PC-3 (cell line): ENCODE measurements at regions not wholly inside any gene's neighbourhood (a gene's known extent, or its start where the extent isn't known, plus 50 kb on each side); places are given as distances from the start of the nearest gene placed in this dataset.

Source experiments
- ATAC-seq: fragments of 200-7000 bp; cut with Tn5 transposase; 2 replicates; pipeline ENCODE4 v1.9.1; 2020; ENCODE audit warnings: mild to moderate bottlenecking, moderate library complexity
- BruUV-seq: library from RNA; stranded (reverse); fragments of 400-500 nt; replicated peaks from 2 replicates; lab custom pipeline; 2021; lab: Mats Ljungman, UMichigan
- CTCF ChIA-PET: fragments of 300-600 bp; sonication (Branson Sonifier 250); formaldehyde crosslinking; loops from one replicate; lab custom pipeline; 2022; ENCODE audit warnings: antibody characterized with exemption; lab: Charles Lee
- POLR2A ChIA-PET: fragments of 300-600 bp; sonication (Branson Sonifier 250); formaldehyde crosslinking; loops from one replicate; lab custom pipeline; 2022; ENCODE audit warnings: antibody characterized with exemption; ENCODE audit not compliant: unreplicated experiment; lab: Charles Lee
- DNase-seq: peaks from one replicate; pipeline ENCODE4 v3.0.0-alpha.2; 2015
- H2AFZ ChIP-seq: fragments of 300-600 bp; sonication (generic); 2 replicates; pipeline ENCODE4 v1.6.0; 2016; ENCODE audit warnings: antibody characterized with exemption, low read length
- H3F3A ChIP-seq: fragments of 300-600 bp; sonication (generic); one replicate; pipeline ENCODE4 v1.6.0; 2017; ENCODE audit warnings: antibody characterized with exemption, low read length, control low read depth, mild to moderate bottlenecking; ENCODE audit not compliant: unreplicated experiment
- H3K27ac ChIP-seq: fragments of 300-600 bp; sonication (generic); 2 replicates; pipeline ENCODE4 v1.5.1; 2016; ENCODE audit warnings: mild to moderate bottlenecking, low read length
- H3K27me3 ChIP-seq: fragments of 300-600 bp; sonication (generic); 2 replicates; pipeline ENCODE4 v1.6.1; 2016; ENCODE audit warnings: low read length, mixed read lengths
- H3K36me3 ChIP-seq: fragments of 300-600 bp; sonication (generic); 2 replicates; pipeline ENCODE4 v1.6.1; 2016; ENCODE audit warnings: low read depth, mixed run types, low read length, mixed read lengths
- H3K4me1 ChIP-seq: fragments of 300-600 bp; sonication (generic); 2 replicates; pipeline ENCODE4 v1.5.1; 2016; ENCODE audit warnings: low read length; ENCODE audit not compliant: insufficient read depth
- H3K4me2 ChIP-seq: fragments of 300-600 bp; sonication (generic); 2 replicates; pipeline ENCODE4 v1.6.0; 2016; ENCODE audit warnings: low read length
- H3K4me3 ChIP-seq: fragments of 300-600 bp; sonication (generic); 2 replicates; pipeline ENCODE4 v1.5.1; 2016; ENCODE audit warnings: mild to moderate bottlenecking, low read length, mixed read lengths
- H3K79me2 ChIP-seq: fragments of 300-600 bp; sonication (generic); 2 replicates; pipeline ENCODE4 v1.6.1; 2017; ENCODE audit warnings: low read length, mixed read lengths
- H3K9ac ChIP-seq: fragments of 300-600 bp; sonication (generic); 2 replicates; pipeline ENCODE4 v1.6.0; 2016; ENCODE audit warnings: mild to moderate bottlenecking, low read length
- H3K9me2 ChIP-seq: fragments of 300-600 bp; sonication (generic); replicated peaks from 2 replicates; pipeline ENCODE4 v1.6.1; 2016; ENCODE audit warnings: mixed run types, low read length, mixed read lengths
- H3K9me3 ChIP-seq: fragments of 300-600 bp; sonication (generic); 2 replicates; pipeline ENCODE4 v1.6.1; 2016; ENCODE audit warnings: low read length, mixed read lengths
- H4K20me1 ChIP-seq: fragments of 300-600 bp; sonication (generic); 2 replicates; pipeline ENCODE4 v1.6.1; 2016; ENCODE audit warnings: low read length, mixed read lengths
- CTCF ChIP-seq: fragments of 300-600 bp; sonication (generic); conservative IDR thresholded peaks from 2 replicates; pipeline ENCODE4 v1.5.1; 2017; ENCODE audit warnings: antibody characterized with exemption, low read depth, mild to moderate bottlenecking, low read length
- EZH2 ChIP-seq: fragments of 300-600 bp; sonication (generic); IDR thresholded peaks from one replicate; pipeline ENCODE4 v1.6.1; 2017; ENCODE audit warnings: antibody characterized with exemption, mild to moderate bottlenecking, low read length; ENCODE audit not compliant: unreplicated experiment
- EZH2phosphoT487 ChIP-seq: fragments of 300-600 bp; sonication (generic); IDR thresholded peaks from 2 replicates; pipeline ENCODE4 v1.6.1; 2018; ENCODE audit warnings: mild to moderate bottlenecking, antibody characterized with exemption, low read length, borderline replicate concordance
- intact Hi-C: fragments of 100-400 bp; cut with micrococcal nuclease; formaldehyde crosslinking; loops from 2 replicates; pipeline ENCODE4 v1.9.0; 2023

DNA sequence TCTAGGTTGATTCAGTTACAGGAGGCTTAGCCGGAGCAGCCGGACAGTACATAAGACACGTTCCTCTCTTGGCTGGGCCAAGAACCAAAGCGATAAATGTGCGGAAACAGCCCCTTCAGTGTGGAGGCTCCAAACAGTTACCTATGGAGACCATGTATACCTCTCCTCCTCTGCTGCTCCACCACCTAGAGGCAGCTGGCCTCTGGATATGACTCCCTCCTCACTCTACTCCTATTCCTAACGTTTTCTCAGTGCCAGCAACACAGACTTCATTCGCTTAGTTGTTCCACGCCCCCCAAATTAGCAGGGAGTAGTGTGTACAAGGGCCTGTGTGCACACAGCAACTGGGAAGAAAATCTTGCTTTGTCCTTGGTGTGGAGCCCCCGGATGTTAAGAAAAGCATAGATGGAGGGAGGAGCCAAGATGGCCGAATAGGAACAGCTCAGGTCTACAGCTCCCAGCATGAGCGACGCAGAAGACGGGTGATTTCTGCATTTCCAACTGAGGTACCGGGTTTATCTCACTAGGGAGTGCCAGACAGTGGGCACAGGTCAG, 362.3 kb upstream of the KIRREL3 start:
- ATAC-seq: no peak
- H3K9me3 ChIP-seq: no peaks in the 10 kb centered on the region
- POLR2A ChIA-PET: no interaction called here

DNA sequence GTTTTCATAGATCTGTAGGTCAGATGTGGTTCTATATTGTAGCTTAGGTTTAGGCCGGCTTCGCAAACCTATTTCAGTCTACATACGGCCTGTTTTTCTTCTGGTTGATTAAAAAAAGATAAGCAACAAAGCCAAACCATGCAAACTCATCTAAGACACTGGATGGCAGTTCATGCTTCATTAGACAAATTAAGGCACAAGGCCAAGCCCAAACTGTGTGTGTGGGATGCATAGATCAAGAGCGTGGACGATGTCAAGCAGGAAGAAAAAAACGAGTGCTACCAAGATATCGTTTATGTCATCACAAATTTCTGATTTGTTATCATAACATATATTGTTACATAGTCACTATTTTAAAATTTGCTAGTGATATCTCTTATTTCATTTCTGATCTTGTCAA, 357.6 kb upstream of the KIRREL3 start:
- intact Hi-C loops: no loop called here
- no peak for DNase-seq
- POLR2A ChIA-PET: no interaction called here
- no peak overlapping the region for H3K27ac ChIP-seq
- TF ChIP-seq EZH2 (no peak), CTCF (no peak), EZH2phosphoT487 (no peak)
- H3F3A ChIP-seq: no peaks in the 10 kb centered on the region
- no peaks in the 10 kb centered on the region for H4K20me1 ChIP-seq
- no peaks in the 10 kb centered on the region; the same call in 1 of the 2 replicates for H3K9me2 ChIP-seq
- H3K9me3 ChIP-seq: no peaks in the 10 kb centered on the region
- BruUV-seq: no TSS peak
- H3K36me3 ChIP-seq: no peaks in the 10 kb centered on the region
- H3K79me2 ChIP-seq: no peaks in the 10 kb centered on the region
- no peak for ATAC-seq
- no peak overlapping the region for H2AFZ ChIP-seq
- H3K9ac ChIP-seq: no peak overlapping the region
- CTCF ChIA-PET: no interaction called here
- no peak overlapping the region for H3K4me3 ChIP-seq
- H3K27me3 ChIP-seq: peaks cover 27% of the 10 kb centered on the region
- no peaks in the 10 kb centered on the region for H3K4me1 ChIP-seq
- H3K4me2 ChIP-seq: no peak overlapping the region

More for the DNA sequence above, 362.3 kb upstream of the KIRREL3 start:
- H3F3A ChIP-seq: no peaks in the 10 kb centered on the region
- H3K4me2 ChIP-seq: no peak overlapping the region
- H3K9ac ChIP-seq: no peak overlapping the region
- H4K20me1 ChIP-seq: no peaks in the 10 kb centered on the region
- no peak overlapping the region for H3K4me3 ChIP-seq
- no peak overlapping the region for H3K27ac ChIP-seq
- no peak for TF ChIP-seq EZH2phosphoT487
- TF ChIP-seq CTCF: no peak
- no peak for TF ChIP-seq EZH2
- H3K9me2 ChIP-seq: no peaks in the 10 kb centered on the region
- intact Hi-C loops: no loop called here
- no TSS peak for BruUV-seq
- DNase-seq: no peak
- H3K4me1 ChIP-seq: no peaks in the 10 kb centered on the region
- CTCF ChIA-PET: no interaction called here
- no peaks in the 10 kb centered on the region for H3K79me2 ChIP-seq
- H3K27me3 ChIP-seq: peaks cover 27% of the 10 kb centered on the region
- no peak overlapping the region for H2AFZ ChIP-seq
- no peaks in the 10 kb centered on the region for H3K36me3 ChIP-seq

- Histone ChIP-seq H3K4me3 (no peak overlapping the region), H3K79me2 (no peaks in the 10 kb centered on the region), H3K9me2 (no peaks in the 10 kb centered on the region), H3K36me3 (no peaks in the 10 kb centered on the region), H3K4me2 (no peak overlapping the region), H4K20me1 (no peaks in the 10 kb centered on the region), H3K27ac (no peak overlapping the region), H3K4me1 (no peaks in the 10 kb centered on the region), H3F3A (no peaks in the 10 kb centered on the region), H3K9ac (no peak overlapping the region), H3K27me3 (no peaks in the 10 kb centered on the region), H2AFZ (no peak overlapping the region), H3K9me3 (peaks cover 4% of the 10 kb centered on the region; the same call in 1 of the 2 replicates)
- TF ChIP-seq CTCF (no peak), EZH2 (no peak), EZH2phosphoT487 (no peak)
- intact Hi-C loops: no loop called here
- DNase-seq (no peak), ATAC-seq (no peak)
- ChIA-PET CTCF (no interaction called here), POLR2A (no interaction called here)
- no TSS peak for BruUV-seq
These were observed 349.9 kb upstream of the KIRREL3 start for GRCh38 chr11:127350476-127350875.
